ENCODE measurements at regions not wholly inside any gene's neighbourhood (a gene's known extent, or its start where the extent isn't known, plus 50 kb on each side); places are given as distances from the start of the nearest gene placed in this dataset.

DNA sequence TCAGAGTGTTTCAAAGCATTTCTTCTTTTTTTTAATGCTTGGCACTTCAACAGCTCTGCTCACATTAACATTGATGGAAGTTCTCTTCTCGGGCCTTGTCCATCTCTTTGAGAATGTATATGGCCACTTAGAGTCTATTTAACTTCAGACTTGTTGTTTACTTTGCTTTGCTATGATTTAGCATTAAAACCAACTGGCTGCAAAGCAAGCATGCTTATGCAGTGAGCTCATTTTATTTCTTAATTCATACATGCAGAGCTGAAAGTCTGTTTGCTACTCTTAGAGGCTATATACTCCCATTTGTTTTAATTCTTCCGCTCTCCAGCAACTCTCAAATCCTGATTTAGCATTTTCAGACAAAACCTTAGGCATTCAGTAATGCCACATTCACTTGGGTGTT, 107.6 kb upstream of the PACRGL start:
- DNase-seq (ENCODE audit: low spot score): no peak

DNA sequence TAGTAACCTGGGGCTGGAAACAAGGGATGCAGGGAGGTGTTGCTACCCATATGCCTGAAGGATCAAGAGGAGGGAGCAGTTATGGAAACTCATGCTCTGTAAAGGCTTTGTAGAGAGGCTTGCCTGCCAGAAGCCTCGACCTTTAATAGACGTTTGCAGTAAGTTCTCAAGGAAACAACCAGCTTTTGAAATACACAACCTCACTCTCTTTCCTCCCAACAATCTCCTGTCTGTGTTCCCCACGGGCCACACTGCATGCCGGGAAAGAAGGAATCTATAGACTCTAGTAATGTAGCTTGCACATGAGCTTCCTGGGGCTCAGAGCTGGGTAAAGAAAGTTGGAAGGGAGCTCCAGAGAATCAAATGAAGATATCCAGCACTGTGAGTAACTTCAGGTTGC, 101.6 kb upstream of the PACRGL start:
- no peak for DNase-seq (ENCODE audit: low spot score)

DNA sequence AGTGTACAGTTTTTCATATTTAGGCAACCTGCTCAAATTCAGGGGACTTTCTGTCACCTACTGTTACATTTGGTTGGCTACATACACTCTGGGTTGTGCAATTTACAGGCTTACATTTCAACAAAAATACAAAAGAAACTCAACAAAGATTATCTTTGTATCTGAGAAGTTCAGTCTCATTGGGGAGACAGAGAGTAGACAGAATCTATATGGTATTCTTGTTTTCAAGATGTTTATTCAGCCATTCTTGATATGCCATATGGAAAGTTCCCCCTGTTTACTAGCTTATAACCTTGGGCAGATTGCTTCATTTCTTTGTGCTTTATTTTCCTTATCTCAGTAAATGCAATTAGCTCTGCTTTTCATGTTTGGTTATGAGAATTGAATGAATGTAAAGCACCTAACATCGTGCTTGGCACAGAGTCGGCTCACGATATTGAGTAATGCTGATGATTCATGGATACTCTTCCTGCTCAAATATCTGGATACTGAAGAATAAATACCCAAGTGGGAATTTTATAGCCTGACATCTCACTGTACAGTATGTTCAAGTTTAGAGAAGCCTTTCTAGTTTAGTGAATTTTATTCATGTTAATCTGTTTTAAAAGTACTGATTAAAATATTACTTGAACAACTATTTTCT, 96.5 kb upstream of the PACRGL start:
- no peak for DNase-seq (ENCODE audit: low spot score)

DNA sequence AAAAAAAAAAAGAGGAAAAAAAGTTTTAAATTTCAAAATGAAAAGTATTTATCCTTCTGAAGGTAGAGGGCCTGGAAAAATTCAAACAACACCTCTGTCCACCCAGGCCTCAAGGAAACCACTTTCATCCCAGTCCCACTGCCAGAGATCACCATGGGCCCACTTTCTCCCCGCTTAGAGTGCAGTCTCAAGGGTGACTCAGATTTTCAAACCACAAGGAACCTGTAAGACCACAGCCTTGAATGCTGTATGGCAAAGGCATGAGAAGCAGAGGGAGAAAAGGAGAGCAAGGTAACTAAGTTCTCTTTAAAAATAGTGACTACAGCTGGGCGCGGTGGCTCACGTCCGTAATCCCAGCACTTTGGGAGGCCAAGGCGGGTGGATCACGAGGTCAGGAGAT, 87.9 kb upstream of the PACRGL start:
- DNase-seq (ENCODE audit: low spot score): no peak

DNA sequence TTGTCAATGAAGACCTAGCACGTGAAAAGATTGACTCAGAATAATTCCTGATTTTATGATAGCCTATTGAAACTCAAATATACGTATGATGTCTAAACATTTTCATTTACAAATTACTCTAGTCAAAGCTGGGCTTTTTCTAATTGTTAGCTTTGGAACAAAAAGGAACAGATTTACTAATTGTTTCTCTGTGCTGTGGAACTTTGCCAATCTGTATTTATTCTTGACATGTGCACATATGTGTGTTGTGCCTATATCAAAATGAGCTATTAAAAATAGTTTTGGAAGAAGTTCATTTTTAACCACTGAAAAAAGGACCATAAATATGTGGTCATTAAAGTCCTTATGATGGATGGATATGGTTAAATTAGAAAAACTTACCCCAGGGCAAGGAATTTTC, 85.4 kb upstream of the PACRGL start:
- no peak for DNase-seq (ENCODE audit: low spot score)

DNA sequence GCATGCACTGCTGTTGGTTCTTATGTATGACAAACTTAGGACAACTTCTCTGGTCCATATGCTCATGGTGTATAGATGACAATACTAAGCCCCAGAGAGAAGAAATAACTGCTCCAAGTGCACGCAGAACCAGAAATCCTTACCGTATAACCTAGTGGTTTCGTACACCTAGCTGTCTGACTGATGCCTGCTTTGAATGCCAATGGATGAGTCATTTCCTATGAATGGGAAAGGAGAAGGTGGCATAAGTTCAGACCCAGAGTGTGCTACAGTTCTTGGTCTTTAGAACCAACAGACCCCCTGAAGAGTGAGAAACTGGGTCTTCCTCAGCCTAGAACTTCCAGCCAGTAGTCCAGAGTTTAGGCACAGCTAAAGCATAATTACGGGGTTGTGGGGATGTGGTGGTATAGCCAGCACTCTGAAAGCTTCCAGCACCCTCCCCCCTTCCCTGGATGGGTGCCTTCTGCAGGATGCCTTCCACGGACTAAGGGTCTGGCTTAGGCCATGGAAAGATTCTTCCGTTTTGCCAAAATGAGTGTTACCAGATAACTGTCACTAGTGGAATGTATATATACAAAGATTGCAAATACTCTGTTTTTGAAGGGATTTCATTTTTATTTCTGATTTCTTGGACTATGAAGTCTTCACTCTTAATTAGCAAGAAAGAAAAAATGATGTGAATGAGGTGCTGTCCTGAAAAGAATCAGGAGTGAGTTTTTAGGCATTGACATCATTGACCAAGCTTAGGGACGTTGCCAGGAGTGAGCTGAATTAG, 84.6 kb upstream of the PACRGL start:
- no peak for DNase-seq (ENCODE audit: low spot score)

DNA sequence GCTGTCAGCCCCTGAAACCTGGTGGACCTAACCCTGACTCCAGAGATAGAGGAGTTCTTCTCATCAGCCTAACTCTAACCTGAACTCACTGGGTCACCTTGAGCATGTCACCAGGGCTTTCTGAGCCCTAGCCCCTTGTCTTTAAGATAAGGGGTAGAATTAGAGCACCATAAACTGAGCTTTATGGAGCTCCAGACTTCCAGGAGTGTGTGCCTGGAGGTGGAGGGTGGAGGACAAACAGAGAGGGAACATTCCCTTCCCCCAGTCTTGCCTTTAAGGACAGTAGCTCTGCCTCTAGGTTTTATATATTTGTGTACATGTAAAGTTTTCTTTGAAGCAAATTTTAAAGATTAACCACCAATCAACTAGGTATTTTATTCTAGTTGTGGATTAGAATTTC, 83.9 kb upstream of the PACRGL start:
- no peak for DNase-seq (ENCODE audit: low spot score)

DNA sequence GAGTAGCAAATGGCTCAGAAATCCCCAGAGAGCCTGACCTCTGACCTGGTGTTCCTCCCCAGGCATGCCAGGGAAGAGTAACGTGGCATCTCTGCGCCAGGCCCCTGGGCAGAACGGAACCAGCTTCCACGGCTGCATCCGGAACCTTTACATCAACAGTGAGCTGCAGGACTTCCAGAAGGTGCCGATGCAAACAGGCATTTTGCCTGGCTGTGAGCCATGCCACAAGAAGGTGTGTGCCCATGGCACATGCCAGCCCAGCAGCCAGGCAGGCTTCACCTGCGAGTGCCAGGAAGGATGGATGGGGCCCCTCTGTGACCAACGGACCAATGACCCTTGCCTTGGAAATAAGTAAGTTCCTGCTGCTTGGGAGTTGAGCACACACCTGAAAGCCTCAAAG, 83.4 kb upstream of the PACRGL start:
- DNase-seq (ENCODE audit: low spot score): no peak

DNA sequence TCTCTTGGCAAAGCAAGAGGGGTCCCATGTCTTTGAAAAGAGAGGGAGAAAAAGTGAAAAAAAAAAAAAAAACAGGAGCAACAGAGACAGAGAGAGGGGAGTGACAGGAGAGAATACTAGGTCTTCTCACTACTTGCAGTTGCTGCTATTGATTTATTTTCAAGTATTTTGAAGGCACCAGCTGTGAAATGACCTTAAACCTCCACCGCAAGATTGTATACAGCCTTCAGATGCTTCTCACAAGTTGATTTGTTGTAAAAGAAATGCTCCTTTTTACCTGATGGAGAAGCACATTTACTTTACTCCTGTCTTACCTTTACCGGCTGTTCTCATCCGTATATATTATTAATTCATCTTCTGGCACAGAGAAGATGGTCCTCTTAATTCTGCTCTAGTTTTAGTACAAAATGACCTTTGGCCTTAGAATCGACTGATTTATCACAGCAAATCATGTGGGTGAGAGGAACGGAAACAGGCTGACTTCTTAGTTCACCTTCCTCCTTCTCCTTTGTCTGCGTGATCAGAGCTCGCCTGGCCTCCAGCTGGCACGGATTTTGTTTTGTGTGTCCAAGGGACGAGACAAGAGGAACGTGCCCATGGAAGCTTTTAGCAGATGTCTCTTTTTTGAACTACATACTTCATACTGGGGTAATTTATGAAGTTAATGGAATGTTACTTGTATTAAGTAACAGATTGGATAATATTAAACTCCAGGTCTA, 82.4 kb upstream of the PACRGL start:
- DNase-seq (ENCODE audit: low spot score): no peak

DNA sequence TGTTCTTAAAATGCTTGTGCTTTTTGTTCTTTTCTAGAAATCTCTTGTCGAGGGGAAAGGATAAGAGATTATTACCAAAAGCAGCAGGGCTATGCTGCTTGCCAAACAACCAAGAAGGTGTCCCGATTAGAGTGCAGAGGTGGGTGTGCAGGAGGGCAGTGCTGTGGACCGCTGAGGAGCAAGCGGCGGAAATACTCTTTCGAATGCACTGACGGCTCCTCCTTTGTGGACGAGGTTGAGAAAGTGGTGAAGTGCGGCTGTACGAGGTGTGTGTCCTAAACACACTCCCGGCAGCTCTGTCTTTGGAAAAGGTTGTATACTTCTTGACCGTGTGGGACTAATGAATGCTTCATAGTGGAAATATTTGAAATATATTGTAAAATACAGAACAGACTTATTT, 81.5 kb upstream of the PACRGL start:
- no peak for DNase-seq (ENCODE audit: low spot score)

DNA sequence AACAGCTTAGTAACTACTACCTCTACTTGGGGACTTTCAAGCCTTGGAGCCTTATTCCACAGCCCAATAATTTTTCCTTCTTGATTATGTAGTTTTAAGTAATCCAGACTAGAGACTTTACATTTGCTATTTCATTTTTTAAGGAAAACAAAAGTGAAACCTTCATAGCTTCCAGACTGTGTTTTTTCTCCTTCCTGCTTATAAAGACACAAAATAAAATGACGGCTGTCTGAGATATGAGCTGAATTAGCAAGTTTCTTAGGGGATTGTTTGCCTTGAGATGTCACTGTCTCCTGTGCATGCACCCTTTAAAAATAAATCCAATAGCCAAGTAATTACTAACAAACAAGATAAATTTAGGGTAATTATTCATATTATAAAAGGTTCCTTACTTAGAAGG, 78.8 kb upstream of the PACRGL start:
- DNase-seq (ENCODE audit: low spot score): no peak

DNA sequence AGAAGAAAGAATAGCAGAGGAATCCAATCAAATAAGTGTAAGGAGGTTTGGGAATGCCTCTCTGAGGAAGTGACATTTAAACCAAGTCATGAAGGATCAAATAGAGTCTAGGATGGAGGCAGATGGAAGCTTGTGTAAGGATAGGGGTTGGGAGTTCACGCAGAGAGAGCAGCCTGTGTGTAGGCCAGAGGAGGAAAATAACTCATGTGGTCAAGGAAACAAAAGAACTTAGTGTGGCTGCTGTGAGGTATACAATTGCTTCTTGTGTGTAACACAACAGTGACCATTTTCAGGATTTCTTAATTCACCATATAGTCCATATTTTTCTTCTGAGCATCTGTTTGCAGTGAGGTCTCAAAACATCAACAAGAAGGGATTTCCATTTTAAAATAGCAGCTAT, 77.6 kb upstream of the PACRGL start:
- DNase-seq (ENCODE audit: low spot score): no peak

DNA sequence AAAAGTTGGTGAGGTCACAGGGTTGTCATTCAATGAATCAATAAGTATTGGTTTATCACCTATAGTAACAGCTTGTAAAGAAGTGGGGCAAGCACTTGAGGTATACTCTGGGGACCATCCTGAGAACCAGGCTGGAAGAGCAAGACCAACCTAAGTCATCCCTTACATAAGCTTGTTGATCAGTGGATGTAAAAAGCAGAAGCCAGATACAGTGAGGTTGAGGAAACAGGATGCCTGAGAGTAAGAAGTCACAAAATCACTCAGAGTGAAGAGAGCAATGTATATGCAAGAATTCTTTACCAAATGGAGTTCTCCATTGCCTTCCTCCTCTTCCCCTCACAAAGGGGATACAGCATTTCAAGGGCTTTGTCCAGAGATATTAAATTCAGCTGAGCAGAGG, 76.3 kb upstream of the PACRGL start:
- DNase-seq (ENCODE audit: low spot score): no peak

DNA sequence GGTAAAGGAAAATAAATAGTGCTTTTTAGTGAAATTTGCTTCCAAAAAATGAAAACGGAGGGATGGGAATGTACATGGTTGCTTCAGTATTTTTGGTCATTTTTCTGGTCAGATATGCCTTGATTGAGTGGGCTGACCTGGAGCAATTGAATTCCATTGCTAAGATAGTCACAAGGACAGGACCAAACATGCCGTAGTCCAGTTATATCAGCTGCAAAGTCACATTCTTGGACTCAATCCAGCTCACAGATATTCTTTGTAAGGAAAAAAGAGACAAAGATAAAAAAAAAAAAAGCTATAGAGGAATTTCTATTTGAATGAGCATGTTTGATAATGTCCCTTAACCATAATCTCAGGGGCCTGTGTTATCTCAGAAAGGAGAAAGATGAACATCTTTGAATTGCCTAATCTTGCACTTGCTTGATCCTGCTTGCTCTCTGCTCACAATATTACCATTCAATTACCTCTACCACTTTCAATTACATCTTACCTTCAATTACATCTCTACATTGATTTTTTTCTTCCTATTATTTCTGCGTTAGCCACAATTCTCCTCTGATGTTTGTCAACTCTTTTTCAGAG, 75.4 kb upstream of the PACRGL start:
- no peak for DNase-seq (ENCODE audit: low spot score)

DNA sequence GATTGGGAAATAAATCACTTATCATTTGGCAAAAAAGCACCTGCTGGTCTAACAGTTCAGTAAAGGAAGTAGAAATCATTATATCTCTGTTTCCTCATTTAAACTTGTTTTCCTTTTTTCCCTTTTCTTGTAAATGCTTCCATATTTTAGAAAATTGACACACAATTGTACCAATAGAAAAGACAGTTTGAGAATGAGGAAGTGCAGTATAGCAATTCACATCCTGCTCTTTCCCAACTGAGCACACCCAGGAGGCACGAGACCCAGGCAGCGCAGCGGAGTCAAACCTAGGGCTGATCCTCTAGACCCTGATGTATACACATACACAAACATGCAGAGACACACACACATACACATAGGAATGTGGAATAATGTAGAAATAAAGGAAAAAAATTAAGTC, 74.8 kb upstream of the PACRGL start:
- DNase-seq (ENCODE audit: low spot score): no peak

DNA sequence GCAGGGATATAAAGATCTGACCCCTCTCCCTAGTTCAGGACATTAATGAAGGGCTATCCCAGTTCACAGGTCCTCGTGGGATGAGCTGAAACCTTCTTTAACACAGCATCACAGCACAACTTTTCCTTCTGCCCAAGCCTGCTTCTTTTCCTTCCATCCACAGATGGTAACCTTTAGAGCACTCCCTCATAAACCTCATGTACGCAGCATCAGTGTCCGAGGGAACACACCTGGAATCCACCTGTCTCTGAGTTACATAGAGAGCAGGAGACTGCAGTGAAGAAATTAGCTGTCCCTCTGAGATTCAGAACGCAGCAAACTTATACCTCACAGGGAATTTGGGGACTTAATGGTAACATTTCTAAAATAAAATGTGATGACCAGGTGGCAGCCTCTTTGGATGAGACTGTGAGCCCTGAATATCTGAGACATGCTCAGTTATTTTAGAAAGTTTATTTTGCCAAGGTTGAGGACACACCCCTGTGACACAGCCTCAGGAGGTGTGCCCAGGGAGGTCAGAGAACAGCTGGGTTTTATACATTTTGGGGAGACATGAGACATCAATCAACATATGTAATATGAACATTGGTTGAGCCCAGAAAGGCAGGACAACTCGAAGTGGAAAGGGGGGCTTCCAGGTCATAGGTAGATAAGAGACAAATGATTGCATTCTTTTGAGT, 73.8 kb upstream of the PACRGL start:
- DNase-seq (ENCODE audit: low spot score): no peak

DNA sequence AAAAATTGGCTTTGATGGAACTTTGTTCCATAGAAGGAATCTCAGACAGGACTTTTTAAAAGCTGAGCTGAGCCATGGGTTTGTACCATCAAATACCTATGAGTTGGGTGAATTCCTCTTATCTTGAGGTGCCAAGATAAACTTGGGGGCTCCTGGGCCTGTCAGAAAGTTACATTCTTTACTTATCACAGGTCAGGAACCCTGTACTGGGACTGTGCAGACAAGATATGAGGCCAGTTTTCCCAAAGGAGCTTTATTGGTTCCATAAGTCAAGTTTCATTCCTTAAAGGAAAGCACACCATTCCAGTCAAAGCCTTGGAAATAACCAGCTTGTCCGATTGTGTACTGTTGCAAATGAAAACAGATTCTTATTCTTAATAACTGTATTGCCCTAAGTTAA, 72.4 kb upstream of the PACRGL start:
- no peak for DNase-seq (ENCODE audit: low spot score)

DNA sequence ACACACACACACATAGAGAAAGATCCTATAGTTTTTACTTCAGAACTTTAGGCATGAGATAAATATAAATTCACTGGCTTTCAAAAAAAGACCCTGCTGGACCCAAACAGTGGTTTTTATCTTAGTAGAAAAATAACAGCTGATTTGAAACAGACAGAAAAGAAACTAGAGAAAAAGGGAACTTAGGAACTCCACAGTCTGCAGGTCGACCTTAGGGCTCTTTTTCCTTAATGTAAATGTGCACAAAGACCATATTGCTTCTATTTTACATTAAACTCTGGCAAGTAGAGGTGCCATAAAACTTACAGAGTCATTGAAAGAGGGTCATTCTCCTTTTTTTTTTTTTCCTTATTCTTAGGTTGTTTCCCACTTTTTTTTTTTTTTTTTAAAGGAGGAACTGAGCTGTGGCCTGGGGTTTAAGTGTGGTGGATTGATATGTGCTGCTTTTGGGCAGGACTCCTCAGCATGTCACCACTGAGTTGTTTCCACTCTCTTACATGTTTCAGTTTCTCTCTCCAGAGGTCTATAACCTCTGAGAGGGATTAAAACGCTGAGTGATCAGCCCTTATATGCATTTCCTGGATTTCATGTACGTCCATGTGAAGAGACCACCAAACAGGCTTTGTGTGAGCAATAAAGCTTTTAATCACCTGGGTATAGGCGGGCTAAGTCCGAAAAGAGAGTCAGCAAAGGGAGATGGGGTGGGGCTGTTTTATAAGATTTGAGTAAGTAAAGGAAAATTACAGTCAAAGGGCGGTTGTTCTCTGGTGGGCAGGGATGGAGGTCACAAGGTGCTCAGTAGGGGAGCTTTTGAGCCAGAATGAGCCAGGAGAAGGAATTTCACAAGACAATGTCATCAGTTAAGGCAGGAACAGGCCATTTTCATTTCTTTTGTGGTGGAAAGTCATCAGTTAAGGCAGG, 70.8 kb upstream of the PACRGL start:
- DNase-seq (ENCODE audit: low spot score): no peak

DNA sequence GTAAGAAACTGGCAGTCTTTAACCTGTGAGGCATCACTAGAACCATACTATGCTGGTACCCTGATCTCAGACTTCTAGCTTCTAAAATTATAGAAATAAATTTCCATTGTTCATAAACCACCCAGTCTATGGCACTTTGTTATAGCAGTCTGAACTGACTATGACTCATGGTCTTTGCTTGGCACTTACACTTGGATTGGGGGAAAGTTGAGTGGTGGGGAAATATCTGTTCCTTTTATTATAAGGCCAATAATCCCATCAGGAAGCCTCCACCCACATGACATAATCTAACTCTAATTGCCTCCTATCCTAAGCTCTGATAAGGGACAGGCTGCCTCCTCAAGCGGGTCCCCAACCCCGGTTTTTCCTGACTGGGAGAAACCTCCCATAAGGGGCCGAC, 61.4 kb upstream of the PACRGL start:
- DNase-seq (ENCODE audit: low spot score): no peak

DNA sequence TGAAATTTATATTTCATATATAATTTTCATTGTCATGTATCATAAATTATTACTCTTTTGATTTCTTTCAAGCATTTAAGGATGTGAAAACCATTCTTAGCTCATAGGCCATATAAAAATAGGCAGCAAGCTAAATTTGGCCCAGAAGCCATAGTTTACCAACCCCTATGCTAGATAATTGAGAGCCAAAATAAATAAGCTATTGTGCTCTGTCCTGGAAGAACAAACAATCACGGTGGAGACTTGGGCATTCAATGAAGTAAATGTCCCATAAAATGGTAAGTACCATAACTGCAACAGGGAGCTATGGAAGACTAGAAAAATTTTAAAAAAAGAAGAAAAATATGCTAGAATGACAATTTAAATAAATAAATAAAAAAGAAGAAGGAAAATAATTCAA, 60.9 kb upstream of the PACRGL start:
- no peak for DNase-seq (ENCODE audit: low spot score)

DNA sequence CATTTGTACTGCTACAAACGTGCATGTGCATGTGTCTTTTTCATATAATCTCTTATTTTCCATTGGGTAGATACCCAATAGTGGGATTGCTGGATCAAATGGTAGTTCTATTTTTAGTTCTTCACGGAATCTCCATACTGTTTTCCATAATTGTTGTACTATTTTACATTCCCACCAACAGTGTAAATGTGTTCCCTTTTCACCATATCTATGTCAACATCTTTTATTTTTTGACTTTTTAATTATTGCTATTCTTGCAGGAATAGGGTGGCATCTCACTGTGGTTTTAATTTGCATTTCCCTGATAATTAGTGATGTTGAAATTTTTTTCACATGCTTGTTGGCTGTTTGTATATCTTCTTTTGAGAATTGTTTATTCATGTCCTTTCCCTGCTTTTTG, 59.3 kb upstream of the PACRGL start:
- DNase-seq (ENCODE audit: low spot score): no peak
